Sigmoid colon (tissue), 6 donors: ENCODE measurements at regions not wholly inside any gene's neighbourhood (a gene's known extent, or its start where the extent isn't known, plus 50 kb on each side); places are given as distances from the start of the nearest gene placed in this dataset.

ENCODE experiments used
- DNase-seq: peaks from one replicate; pipeline ENCODE4 v3.0.0-alpha.2; 2019
- H3K27ac ChIP-seq, 4 donors: fragments of 200-600 bp; sonication (generic); one replicate each; pipeline ENCODE4 v1.5.1; 2016 to 2019; ENCODE audit warnings: mild to moderate bottlenecking in 1 of 4
- H3K27me3 ChIP-seq, 3 donors: fragments of 200-600 bp; sonication (generic); one replicate each; pipeline ENCODE4 v1.5.1; 2019; ENCODE audit warnings: mild to moderate bottlenecking in 1 of 3
- H3K36me3 ChIP-seq, 4 donors: fragments of 200-600 bp; sonication (generic); one replicate each; pipeline ENCODE4 v1.5.1; 2016 to 2019
- H3K4me1 ChIP-seq, 4 donors: fragments of 200-600 bp; sonication (generic); one replicate each; pipeline ENCODE4 v1.5.1; 2017 to 2019
- H3K4me3 ChIP-seq, 4 donors: fragments of 200-600 bp; sonication (generic); one replicate each; pipeline ENCODE4 v1.5.1; 2017 to 2019; ENCODE audit warnings: mild to moderate bottlenecking in 2 of 4, moderate library complexity in 1 of 4
- H3K9me3 ChIP-seq, 4 donors: fragments of 200-600 bp in 3 of 4; sonication (generic) in 3 of 4; one replicate each; pipeline versions ENCODE4 v1.5.1 to v1.6.1; 2013 to 2019
- CTCF ChIP-seq, 4 experiments: fragments of 450-650 bp in 3 of 4; fragments of 200-600 bp in 1 of 4; IDR thresholded peaks; one replicate each; pipeline ENCODE4 v1.5.1; 2016 to 2019; ENCODE audit warnings: antibody characterized with exemption in 4 of 4, mild to moderate bottlenecking in 3 of 4, moderate library complexity in 2 of 4
- EP300 ChIP-seq, 4 donors: sonication (generic); formaldehyde crosslinking; IDR thresholded peaks; one replicate each; pipeline ENCODE4 v1.6.1; 2017; ENCODE audit warnings: antibody characterized with exemption in 4 of 4
- POLR2A ChIP-seq, 2 donors: fragments of 450-650 bp; IDR thresholded peaks; one replicate each; pipeline ENCODE4 v1.6.1; 2016; ENCODE audit warnings: antibody characterized with exemption in 2 of 2, mild to moderate bottlenecking in 2 of 2, moderate library complexity in 2 of 2
- POLR2AphosphoS5 ChIP-seq, 4 donors: sonication (generic); formaldehyde crosslinking; IDR thresholded peaks; one replicate each; pipeline ENCODE4 v1.6.1; 2017; ENCODE audit warnings: antibody characterized with exemption in 4 of 4
- WGBS, 2 donors: extraction: QIAGEN DNeasy Blood & Tissue Kit; methylation state at CpG; one replicate each; pipeline ENCODE4 v1.1.7; 2013; 5-methylcytosine and 5-hydroxymethylcytosine counted together
- intact Hi-C: fragments of 100-400 bp; cut with DNase I; formaldehyde crosslinking; loops from one replicate; pipeline ENCODE4 v1.15.1; 2023
- donor health status: healthy with polysubstance abuse.
- donor health status: healthy.

- Histone ChIP-seq H3K9me3 (no peaks in the 10 kb centered on the region), H3K27ac (no peak overlapping the region), H3K36me3 (no peaks in the 10 kb centered on the region), H3K4me3 (no peak overlapping the region), H3K4me1 (peaks cover 0 to 4% (median 2%) of the 10 kb centered on the region in 4 donors), H3K27me3 (no peaks in the 10 kb centered on the region)
- intact Hi-C loops = no loop called here
- no peak for DNase-seq
- TF ChIP-seq CTCF (IDR thresholded peaks at IDR 0.05) (no peak), POLR2A (IDR thresholded peaks at IDR 0.05) (no peak), EP300 (IDR thresholded peaks at IDR 0.05) (no peak), POLR2AphosphoS5 (IDR thresholded peaks at IDR 0.05) (no peak)
- WGBS, 2 donors = 91 to 93% methylated on average over 4 of the region's 4 CpGs
These were observed 135.5 kb upstream of the FUT8 start for GRCh38 chr14:65277027-65277426.

GRCh38 chr14:65277580-65278270 lies 134.8 kb upstream of the FUT8 start:
- intact Hi-C loops = no loop called here
- TF ChIP-seq POLR2AphosphoS5 (IDR thresholded peaks at IDR 0.05) (no peak), POLR2A (IDR thresholded peaks at IDR 0.05) (no peak), EP300 (IDR thresholded peaks at IDR 0.05) (no peak), CTCF (IDR thresholded peaks at IDR 0.05) (no peak)
- no peak overlapping the region for H3K27ac ChIP-seq

GRCh38 chr14:65278589-65278988 lies 133.9 kb upstream of the FUT8 start:
- Histone ChIP-seq H3K36me3 (no peaks in the 10 kb centered on the region), H3K9me3 (no peaks in the 10 kb centered on the region), H3K4me3 (no peak overlapping the region), H3K4me1 (peaks cover 0 to 18% (median 13%) of the 10 kb centered on the region in 4 donors), H3K27ac (no peak overlapping the region), H3K27me3 (no peaks in the 10 kb centered on the region)
- WGBS, 2 donors = 82 to 95% methylated on average over 4 of the region's 4 CpGs
- intact Hi-C loops = no loop called here
- no peak for DNase-seq
- TF ChIP-seq POLR2AphosphoS5 (IDR thresholded peaks at IDR 0.05) = no peak
- TF ChIP-seq EP300 (IDR thresholded peaks at IDR 0.05) = no peak
- TF ChIP-seq POLR2A (IDR thresholded peaks at IDR 0.05) = no peak
- no peak for TF ChIP-seq CTCF (IDR thresholded peaks at IDR 0.05)

More at GRCh38 chr14:65277580-65278270, 134.8 kb upstream of the FUT8 start:
- no peak overlapping the region for H3K4me3 ChIP-seq
- peaks cover 0 to 11% (median 9%) of the 10 kb centered on the region in 4 donors for H3K4me1 ChIP-seq
- H3K9me3 ChIP-seq = no peaks in the 10 kb centered on the region
- no peak for DNase-seq
- H3K27me3 ChIP-seq = no peaks in the 10 kb centered on the region
- 78 to 87% methylated on average over 6 of the region's 6 CpGs for WGBS, 2 donors
- H3K36me3 ChIP-seq = no peaks in the 10 kb centered on the region

GRCh38 chr14:65279510-65279909 lies 133.0 kb upstream of the FUT8 start:
- H3K36me3 ChIP-seq = no peaks in the 10 kb centered on the region
- intact Hi-C loops = no loop called here
- peaks cover 0 to 18% (median 13%) of the 10 kb centered on the region in 4 donors for H3K4me1 ChIP-seq
- 96 to 98% methylated on average over 22 of the region's 22 CpGs for WGBS, 2 donors
- DNase-seq = no peak
- no peaks in the 10 kb centered on the region for H3K27me3 ChIP-seq
- H3K4me3 ChIP-seq = no peak overlapping the region
- TF ChIP-seq EP300 (IDR thresholded peaks at IDR 0.05) = no peak
- TF ChIP-seq POLR2A (IDR thresholded peaks at IDR 0.05) = no peak
- no peak for TF ChIP-seq CTCF (IDR thresholded peaks at IDR 0.05)
- TF ChIP-seq POLR2AphosphoS5 (IDR thresholded peaks at IDR 0.05) = no peak
- H3K9me3 ChIP-seq = no peaks in the 10 kb centered on the region
- H3K27ac ChIP-seq = no peak overlapping the region

GRCh38 chr14:65279958-65280357 lies 132.6 kb upstream of the FUT8 start:
- H3K4me3 ChIP-seq = no peak overlapping the region
- intact Hi-C loops = no loop called here
- TF ChIP-seq CTCF (IDR thresholded peaks at IDR 0.05) = no peak
- TF ChIP-seq POLR2A (IDR thresholded peaks at IDR 0.05) = no peak
- no peak for TF ChIP-seq EP300 (IDR thresholded peaks at IDR 0.05)
- no peak for TF ChIP-seq POLR2AphosphoS5 (IDR thresholded peaks at IDR 0.05)
- WGBS, 2 donors = 96 to 98% methylated on average over 25 of the region's 25 CpGs
- no peak overlapping the region for H3K27ac ChIP-seq
- no peaks in the 10 kb centered on the region for H3K9me3 ChIP-seq
- H3K27me3 ChIP-seq = no peaks in the 10 kb centered on the region
- peaks cover 0 to 18% (median 13%) of the 10 kb centered on the region in 4 donors for H3K4me1 ChIP-seq
- DNase-seq = no peak
- no peaks in the 10 kb centered on the region for H3K36me3 ChIP-seq
